Glomerular endothelial cell (primary cell): ENCODE measurements at regions not wholly inside any gene's neighbourhood (a gene's known extent, or its start where the extent isn't known, plus 50 kb on each side); places are given as distances from the start of the nearest gene placed in this dataset.
"Not testable (repeated sequence)": the region's sequence is repeated elsewhere in the genome, so short reads cannot be mapped to it uniquely, and the experiment has no call there.

Experiments
- DNase-seq: peaks from one replicate; pipeline ENCODE4 v3.0.0-alpha.2; 2011; ENCODE audit warnings: low read depth, low spot score; ENCODE audit errors: extremely low read depth

- not testable (repeated sequence) for DNase-seq
Measured at GRCh38 chr18:8531084-8531483, 78.2 kb upstream of the RAB12 start.

GRCh38 chr18:8536231-8536630 lies 73.0 kb upstream of the RAB12 start:
- no peak for DNase-seq

- DNase-seq, result no peak
Measured at GRCh38 chr18:8536922-8537321, 72.3 kb upstream of the RAB12 start.

DNA sequence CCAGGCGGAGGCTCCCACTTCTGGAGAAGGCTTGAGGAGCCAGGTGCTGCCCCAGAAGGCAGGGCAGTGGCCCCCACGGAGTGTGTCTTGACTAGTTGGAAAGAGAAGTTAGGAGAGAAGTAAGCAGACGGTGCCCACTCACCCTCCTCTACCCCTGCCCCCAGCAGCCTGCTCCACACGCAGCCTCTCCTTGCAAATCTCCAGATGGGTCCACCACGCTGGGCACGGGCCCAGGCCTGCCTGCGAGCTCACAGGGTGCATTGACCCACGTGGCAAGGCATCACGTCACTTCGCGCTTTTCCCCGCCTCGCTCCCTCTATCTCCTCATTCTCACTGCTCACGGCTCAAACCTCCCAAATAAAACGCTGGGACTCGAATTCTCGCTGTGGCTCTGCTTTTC lies 71.8 kb upstream of the RAB12 start:
- no peak for DNase-seq

GRCh38 chr18:8538935-8539334 lies 70.3 kb upstream of the RAB12 start:
- DNase-seq, result no peak

- DNase-seq, result no peak
Measured at GRCh38 chr18:8546677-8547076, 62.6 kb upstream of the RAB12 start.

- no peak for DNase-seq
Measured at GRCh38 chr18:8548186-8548585, 61.1 kb upstream of the RAB12 start.

- no peak for DNase-seq
Measured at GRCh38 chr18:8549254-8549757, 59.9 kb upstream of the RAB12 start.

DNA sequence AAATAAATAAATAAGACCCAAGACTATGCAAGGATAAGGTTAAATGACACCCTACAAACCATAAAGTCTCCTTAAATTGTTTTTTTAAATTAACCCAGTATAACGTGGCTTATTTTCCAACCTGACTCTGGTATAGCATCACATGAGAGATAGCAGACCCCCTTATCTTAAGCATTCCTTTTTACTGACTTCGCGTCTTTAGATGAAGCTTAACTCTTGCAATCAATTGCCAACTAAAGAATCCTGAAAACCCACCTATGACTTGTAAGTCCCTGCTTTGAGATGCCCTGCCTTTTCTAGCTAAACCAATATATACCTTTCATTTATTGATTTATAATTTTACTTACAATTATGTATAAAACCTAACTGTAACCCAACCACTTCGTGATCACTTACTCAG lies 57.1 kb upstream of the RAB12 start:
- DNase-seq, result no peak

- DNase-seq, result no peak
Measured at GRCh38 chr18:8554354-8554753, 54.9 kb upstream of the RAB12 start.

- DNase-seq, result no peak
Measured at GRCh38 chr18:8556424-8556823, 52.8 kb upstream of the RAB12 start.
